GM23338 (cell line): ENCODE measurements at regions not wholly inside any gene's neighbourhood (a gene's known extent, or its start where the extent isn't known, plus 50 kb on each side); places are given as distances from the start of the nearest gene placed in this dataset.

Source experiments
- ATAC-seq: fragments of 200-7000 bp; cut with Tn5 transposase; 3 replicates; pipeline ENCODE4 v1.9.1; 2020
- DNase-seq: peaks from one replicate; pipeline ENCODE4 v3.0.0-alpha.2; 2015; ENCODE audit warnings: low spot score
- H2AFZ ChIP-seq: fragments of 200-600 bp; sonication (generic); 2 replicates; pipeline ENCODE4 v1.8.0; 2016; ENCODE audit warnings: antibody characterized with exemption, mild to moderate bottlenecking, moderate library complexity
- H3F3A ChIP-seq: fragments of 200-600 bp; sonication (generic); replicated peaks from 2 replicates; pipeline ENCODE4 v1.8.0; 2017; ENCODE audit warnings: antibody characterized with exemption, mixed run types, low read depth
- H3K27ac ChIP-seq: fragments of 200-600 bp; sonication (generic); 2 replicates; pipeline ENCODE4 v1.6.1; 2016; ENCODE audit warnings: low read depth
- H3K27me3 ChIP-seq: fragments of 200-600 bp; sonication (generic); 2 replicates; pipeline ENCODE4 v1.8.0; 2016; ENCODE audit warnings: mild to moderate bottlenecking, mixed run types, moderate library complexity; ENCODE audit not compliant: insufficient read depth
- H3K36me3 ChIP-seq: fragments of 200-600 bp; sonication (generic); 2 replicates; pipeline ENCODE4 v1.8.0; 2016; ENCODE audit warnings: mild to moderate bottlenecking; ENCODE audit not compliant: insufficient read depth
- H3K4me1 ChIP-seq: fragments of 200-600 bp; sonication (generic); 2 replicates; pipeline ENCODE4 v1.8.0; 2016; ENCODE audit warnings: mild to moderate bottlenecking, moderate library complexity; ENCODE audit not compliant: insufficient read depth
- H3K4me2 ChIP-seq: fragments of 200-600 bp; sonication (generic); 2 replicates; pipeline ENCODE4 v1.7.1; 2017; ENCODE audit warnings: mixed run types
- H3K4me3 ChIP-seq: fragments of 200-600 bp; sonication (generic); 2 replicates; pipeline ENCODE4 v1.6.1; 2016; ENCODE audit warnings: mixed run types
- H3K79me2 ChIP-seq: fragments of 200-600 bp; sonication (generic); replicated peaks from 2 replicates; pipeline ENCODE4 v1.8.0; 2017; ENCODE audit warnings: mild to moderate bottlenecking; ENCODE audit not compliant: insufficient read depth
- H3K9me2 ChIP-seq: fragments of 200-600 bp; sonication (generic); 2 replicates; pipeline ENCODE4 v1.8.0; 2017; ENCODE audit not compliant: insufficient read depth
- H4K20me1 ChIP-seq: fragments of 200-600 bp; sonication (generic); replicated peaks from 2 replicates; pipeline ENCODE4 v1.8.0; 2017; ENCODE audit warnings: mild to moderate bottlenecking; ENCODE audit not compliant: insufficient read depth
- H3K27ac Mint-ChIP-seq: 2 replicates; pipeline ENCODE4 v1.8.0; 2020; ENCODE audit warnings: inconsistent platforms, mild to moderate bottlenecking, moderate library complexity, mixed read lengths
- H3K27me3 Mint-ChIP-seq: 3 replicates; pipeline ENCODE4 v1.8.0; 2022; ENCODE audit warnings: low read depth, mild to moderate bottlenecking, moderate library complexity, mixed read lengths, inconsistent platforms; ENCODE audit not compliant: insufficient read depth, poor library complexity
- H3K36me3 Mint-ChIP-seq: 3 replicates; pipeline ENCODE4 v1.8.0; 2021; ENCODE audit warnings: low read depth, mild to moderate bottlenecking, inconsistent platforms, moderate library complexity, mixed read lengths
- H3K4me1 Mint-ChIP-seq: 3 replicates; pipeline ENCODE4 v1.8.0; 2020; ENCODE audit warnings: mild to moderate bottlenecking, inconsistent platforms, mixed read lengths
- H3K4me3 Mint-ChIP-seq: 3 replicates; pipeline ENCODE4 v1.8.0; 2021; ENCODE audit warnings: moderate library complexity, mild to moderate bottlenecking, inconsistent platforms, mixed read lengths
- H3K9me3 Mint-ChIP-seq: 3 replicates; pipeline ENCODE4 v1.8.0; 2020; ENCODE audit warnings: moderate library complexity, mild to moderate bottlenecking, inconsistent platforms, mixed read lengths
- CTCF ChIP-seq, 2 experiments: fragments of 200-600 bp in 1 of 2; sonication (generic) in 1 of 2; conservative IDR thresholded peaks; 2 replicates each; pipeline versions ENCODE4 v1.5.1 to v1.6.1; 2016 to 2017; ENCODE audit warnings: antibody characterized with exemption in 2 of 2, low read depth in 2 of 2, mild to moderate bottlenecking in 2 of 2, moderate library complexity in 1 of 2
- JUNB ChIP-seq: IDR thresholded peaks from one replicate; pipeline ENCODE4 v1.6.1; 2016; ENCODE audit warnings: antibody characterized with exemption; ENCODE audit not compliant: unreplicated experiment
- POLR2AphosphoS5 ChIP-seq: IDR thresholded peaks from 2 replicates; pipeline ENCODE4 v1.6.1; 2016; ENCODE audit warnings: antibody characterized with exemption, low read depth
- ZNF114 ChIP-seq: fragments of 250-450 bp; sonication (Bioruptor Pico); IDR thresholded peaks from 2 replicates; pipeline ENCODE4 v1.5.0; 2020; ENCODE audit warnings: mild to moderate bottlenecking, moderate library complexity
- ZNF462 ChIP-seq: fragments of 250-450 bp; sonication (Bioruptor Pico); IDR thresholded peaks from 2 replicates; pipeline ENCODE4 v1.5.0; 2020; ENCODE audit warnings: mild to moderate bottlenecking, moderate library complexity

GRCh38 chr10:128220021-128220420, 93.8 kb upstream of the MKI67 start:
- peaks cover 12% of the 10 kb centered on the region; the same call in 2 of the 3 replicates for H3K4me1 Mint-ChIP-seq
- DNase-seq (no peak), ATAC-seq (no peak)
- no peak overlapping the region for H3K4me3 ChIP-seq
- H3K27me3 ChIP-seq = no peaks in the 10 kb centered on the region
- H3K36me3 ChIP-seq = no peaks in the 10 kb centered on the region
- H3K9me2 ChIP-seq = no peaks in the 10 kb centered on the region
- peaks cover 7% of the 10 kb centered on the region for H3K27me3 Mint-ChIP-seq
- no peak overlapping the region for H3K27ac Mint-ChIP-seq
- no peaks in the 10 kb centered on the region; the same call in 2 of the 3 replicates for H3K9me3 Mint-ChIP-seq
- no peak overlapping the region for H2AFZ ChIP-seq
- peaks cover 3% of the 10 kb centered on the region; the same call in 1 of the 2 replicates for H3K4me1 ChIP-seq
- H3K4me3 Mint-ChIP-seq = no peak overlapping the region
- no peak overlapping the region for H3K4me2 ChIP-seq
- TF ChIP-seq ZNF114 (no peak), JUNB (no peak), CTCF (conservative IDR thresholded peaks at IDR 0.05; ENCODE audit: low read depth in 2 of 2) (no peak), POLR2AphosphoS5 (no peak), ZNF462 (CRISPR knock-in tag) (no peak)
- no peaks in the 10 kb centered on the region for H3K79me2 ChIP-seq
- H3K36me3 Mint-ChIP-seq = no peaks in the 10 kb centered on the region
- no peak overlapping the region for H3K27ac ChIP-seq
- H3F3A ChIP-seq = no peaks in the 10 kb centered on the region
- H4K20me1 ChIP-seq = no peaks in the 10 kb centered on the region
